Activated CD4-positive, alpha-beta T cell treated with anti-CD3 and anti-CD28 coated beads for 36 hours (primary cell): ENCODE measurements at regions not wholly inside any gene's neighbourhood (a gene's known extent, or its start where the extent isn't known, plus 50 kb on each side); places are given as distances from the start of the nearest gene placed in this dataset.

ENCODE experiments used
- ATAC-seq: fragments of 200-7000 bp; cut with Tn5 transposase; one replicate; pipeline ENCODE4 v1.10.0; 2021; ENCODE audit warnings: mild to moderate bottlenecking, moderate library complexity
- CTCF ChIA-PET: fragments of 350-600 bp; sonication (Branson Sonifier 250); formaldehyde crosslinking; loops from one replicate; lab custom pipeline; 2021; ENCODE audit warnings: antibody characterized with exemption; lab: Charles Lee
- POLR2A ChIA-PET: fragments of 350-600 bp; sonication (Branson Sonifier 250); formaldehyde crosslinking; loops from one replicate; lab custom pipeline; 2021; ENCODE audit warnings: antibody characterized with exemption, inconsistent platforms; lab: Charles Lee
- DNase-seq: peaks from one replicate; pipeline ENCODE4 v3.0.0-alpha.2; 2020
- H3K27ac Mint-ChIP-seq: one replicate; pipeline ENCODE4 v1.8.0; 2021; ENCODE audit warnings: mixed read lengths
- H3K27me3 Mint-ChIP-seq: one replicate; pipeline ENCODE4 v1.8.0; 2021; ENCODE audit warnings: mixed read lengths
- H3K36me3 Mint-ChIP-seq: one replicate; pipeline ENCODE4 v1.8.0; 2021; ENCODE audit warnings: low read depth, mixed read lengths
- H3K4me1 Mint-ChIP-seq: one replicate; pipeline ENCODE4 v1.8.0; 2021; ENCODE audit warnings: mixed read lengths
- H3K4me3 Mint-ChIP-seq: one replicate; pipeline ENCODE4 v1.8.0; 2021; ENCODE audit warnings: mild to moderate bottlenecking, moderate library complexity, mixed read lengths
- H3K9me3 Mint-ChIP-seq: one replicate; pipeline ENCODE4 v1.8.0; 2021; ENCODE audit warnings: low read depth, mixed read lengths
- intact Hi-C, 2 experiments: fragments of 100-400 bp; cut with DNase I in 1 of 2; cut with micrococcal nuclease in 1 of 2; formaldehyde crosslinking; loops; one replicate each; pipeline versions ENCODE4 v1.14.2 to v1.15.1; 2022 to 2024; cut with DNase I, micrococcal nuclease

DNA sequence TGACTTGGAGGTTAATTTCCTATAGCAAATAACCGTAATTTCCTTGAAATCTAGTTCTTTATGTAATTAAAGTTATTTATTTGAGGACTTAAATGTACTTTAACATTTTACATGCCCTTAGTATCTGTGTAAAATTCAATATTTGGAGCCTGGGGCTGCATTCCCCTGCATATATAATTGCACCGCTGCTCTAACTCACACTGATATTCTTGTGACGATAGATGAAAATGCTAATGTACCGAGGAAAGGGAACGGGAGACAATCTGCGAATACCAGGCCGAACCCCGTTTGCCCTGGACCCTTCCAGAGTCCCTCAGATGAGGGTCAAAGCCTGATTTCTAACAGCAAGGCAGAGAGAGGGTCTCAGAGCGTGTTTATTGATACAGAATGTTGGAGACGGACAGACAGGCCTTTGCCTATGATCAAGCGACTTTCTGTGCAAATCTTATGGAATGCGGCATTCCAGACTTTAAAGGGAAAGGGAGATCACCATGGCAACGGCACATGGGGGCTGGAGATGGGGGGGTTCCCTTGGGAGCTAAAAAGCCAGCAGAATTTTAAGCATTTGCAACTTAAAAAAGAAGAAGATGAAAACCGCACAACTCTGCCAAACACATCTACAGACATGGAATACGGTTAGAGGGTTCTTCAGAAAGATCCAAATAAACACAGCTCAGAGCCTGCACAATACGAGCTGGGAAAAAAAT, 57.6 kb upstream of the TWIST2 start:
- ChIA-PET POLR2A (no interaction called here), CTCF (no interaction called here)
- intact Hi-C loops, result no loop called here
- ATAC-seq, result no peak
- Mint-ChIP-seq H3K4me3 (no peak overlapping the region), H3K4me1 (no peaks in the 10 kb centered on the region), H3K36me3 (no peaks in the 10 kb centered on the region), H3K27ac (no peak overlapping the region), H3K27me3 (peaks cover 4% of the 10 kb centered on the region), H3K9me3 (no peaks in the 10 kb centered on the region)
- DNase-seq, result no peak

GRCh38 chr2:238790833-238791230, 57.1 kb upstream of the TWIST2 start:
- ChIA-PET CTCF (no interaction called here), POLR2A (no interaction called here)
- Mint-ChIP-seq H3K27me3 (peaks cover 4% of the 10 kb centered on the region), H3K27ac (no peak overlapping the region), H3K4me1 (no peaks in the 10 kb centered on the region), H3K9me3 (no peaks in the 10 kb centered on the region), H3K36me3 (no peaks in the 10 kb centered on the region), H3K4me3 (no peak overlapping the region)
- DNase-seq, result no peak
- intact Hi-C loops, result no loop called here
- ATAC-seq, result no peak

DNA sequence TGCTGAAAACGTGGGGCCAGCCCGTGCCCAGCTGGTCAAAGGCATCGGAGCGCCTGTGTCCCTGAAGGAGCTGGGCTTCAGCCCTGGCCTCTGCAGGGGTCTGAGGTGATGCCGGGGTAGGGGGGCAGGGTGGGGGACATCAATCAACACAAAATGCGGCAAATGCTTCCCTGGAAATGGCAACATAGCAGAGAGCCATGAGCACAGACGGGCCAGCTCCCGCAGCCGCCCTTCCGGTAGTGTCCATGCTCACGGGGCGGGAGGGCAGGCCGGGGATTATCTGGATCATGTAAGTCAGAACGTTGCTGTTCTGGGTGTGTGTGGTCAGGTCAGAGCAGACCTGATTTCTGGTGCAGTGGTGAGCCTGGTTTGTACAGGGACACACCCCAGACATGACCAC, 56.5 kb upstream of the TWIST2 start:
- Mint-ChIP-seq H3K36me3 (no peaks in the 10 kb centered on the region), H3K27me3 (peaks cover 2% of the 10 kb centered on the region), H3K4me1 (no peaks in the 10 kb centered on the region), H3K9me3 (no peaks in the 10 kb centered on the region), H3K27ac (no peak overlapping the region), H3K4me3 (no peak overlapping the region)
- ATAC-seq (no peak), DNase-seq (no peak)
- intact Hi-C loops, result no loop called here
- POLR2A ChIA-PET, result no interaction called here
- CTCF ChIA-PET, result interaction anchor here (0.6 kb wide), 1 partner anchor 1024 kb away, joined by 3 read pairs; no protein-coding TSS in a partner anchor

GRCh38 chr2:238793306-238793705, 54.6 kb upstream of the TWIST2 start:
- POLR2A ChIA-PET, result no interaction called here
- DNase-seq (no peak), ATAC-seq (no peak)
- CTCF ChIA-PET, result no interaction called here
- Mint-ChIP-seq H3K27me3 (peaks cover 2% of the 10 kb centered on the region), H3K36me3 (no peaks in the 10 kb centered on the region), H3K9me3 (no peaks in the 10 kb centered on the region), H3K4me1 (no peaks in the 10 kb centered on the region), H3K27ac (no peak overlapping the region), H3K4me3 (no peak overlapping the region)
- intact Hi-C loops, result no loop called here

GRCh38 chr2:238793801-238794449, 54.0 kb upstream of the TWIST2 start:
- no peaks in the 10 kb centered on the region for H3K9me3 Mint-ChIP-seq
- no peaks in the 10 kb centered on the region for H3K4me1 Mint-ChIP-seq
- H3K4me3 Mint-ChIP-seq, result no peak overlapping the region
- no peak for ATAC-seq
- no peaks in the 10 kb centered on the region for H3K36me3 Mint-ChIP-seq
- peaks cover 5% of the 10 kb centered on the region for H3K27me3 Mint-ChIP-seq
- intact Hi-C loops, result no loop called here
- no peak for DNase-seq
- ChIA-PET POLR2A (no interaction called here), CTCF (no interaction called here)
- H3K27ac Mint-ChIP-seq, result no peak overlapping the region

GRCh38 chr2:238796223-238796885, 51.5 kb upstream of the TWIST2 start:
- Mint-ChIP-seq H3K9me3 (no peaks in the 10 kb centered on the region), H3K36me3 (no peaks in the 10 kb centered on the region), H3K4me1 (no peaks in the 10 kb centered on the region), H3K27ac (no peak overlapping the region), H3K27me3 (peaks cover 12% of the 10 kb centered on the region), H3K4me3 (no peak overlapping the region)
- no peak for ATAC-seq
- no peak for DNase-seq
- ChIA-PET CTCF (interaction anchor here (1.4 kb wide), 1 partner anchor 9 kb away, joined by 4 read pairs; no protein-coding TSS in a partner anchor), POLR2A (no interaction called here)
- intact Hi-C loops, result no loop called here

DNA sequence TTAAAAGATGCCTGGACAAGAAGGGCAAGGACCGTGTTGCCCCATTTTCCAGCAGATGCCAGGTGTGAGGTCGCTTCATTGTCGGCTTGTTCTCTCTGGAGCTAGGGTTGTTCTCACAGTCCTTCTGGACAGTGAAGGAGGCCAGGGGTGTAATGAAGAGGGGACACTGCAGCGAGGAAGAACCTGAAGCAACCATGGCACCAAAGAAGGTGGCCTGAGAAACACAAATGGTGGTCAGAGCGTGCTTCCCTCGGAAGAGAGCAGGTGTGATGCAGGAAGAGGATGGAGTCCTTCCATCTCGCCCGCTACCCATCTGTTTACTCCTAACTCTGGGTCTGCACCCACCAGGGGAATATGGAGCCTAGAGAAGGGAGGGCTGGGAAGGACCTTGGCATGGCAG, 50.3 kb upstream of the TWIST2 start:
- ChIA-PET CTCF (interaction anchor here (0.6 to 1.4 kb wide), 2 partner anchors 8 to 10 kb away, joined by 3 to 4 read pairs; no protein-coding TSS in a partner anchor), POLR2A (no interaction called here)
- no peak for DNase-seq
- Mint-ChIP-seq H3K36me3 (no peaks in the 10 kb centered on the region), H3K4me3 (no peak overlapping the region), H3K27me3 (peaks cover 17% of the 10 kb centered on the region), H3K9me3 (no peaks in the 10 kb centered on the region), H3K27ac (no peak overlapping the region), H3K4me1 (no peaks in the 10 kb centered on the region)
- intact Hi-C loops, result no loop called here
- ATAC-seq, result no peak
